VCaP (cell line): ENCODE measurements at regions not wholly inside any gene's neighbourhood (a gene's known extent, or its start where the extent isn't known, plus 50 kb on each side); places are given as distances from the start of the nearest gene placed in this dataset.

Experiments used
- H3K27ac ChIP-seq: fragments of 450-650 bp; 2 replicates; pipeline ENCODE4 v1.5.1; 2017
- TF ChIP-seq, protein P1 (sequence below): fragments of 450-650 bp; conservative IDR thresholded peaks from 2 replicates; pipeline ENCODE4 v1.5.1; 2017; ENCODE audit warnings: mild to moderate bottlenecking, moderate library complexity

DNA sequence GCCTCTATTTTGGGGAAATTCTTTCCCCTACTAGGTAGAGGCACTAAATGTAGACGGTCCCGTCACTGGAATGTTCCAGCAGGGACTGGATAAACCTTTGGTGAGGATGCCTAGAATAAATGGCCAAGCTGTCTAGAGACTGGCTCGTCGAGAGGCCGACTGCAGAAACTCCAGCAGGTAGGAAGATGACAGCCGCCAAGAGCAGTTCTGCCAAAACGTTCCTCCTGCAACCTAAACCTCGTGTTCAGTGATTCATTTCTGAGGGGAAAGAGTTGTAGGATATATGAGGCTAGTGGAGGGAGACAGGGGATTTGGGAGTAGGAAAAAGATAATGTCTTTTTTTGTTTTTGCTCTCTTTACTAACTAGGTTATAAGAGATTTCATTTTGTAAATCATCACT lies 184.7 kb upstream of the GDF10 start:
- H3K27ac ChIP-seq: no peak overlapping the region
- TF ChIP-seq, protein P1, sequence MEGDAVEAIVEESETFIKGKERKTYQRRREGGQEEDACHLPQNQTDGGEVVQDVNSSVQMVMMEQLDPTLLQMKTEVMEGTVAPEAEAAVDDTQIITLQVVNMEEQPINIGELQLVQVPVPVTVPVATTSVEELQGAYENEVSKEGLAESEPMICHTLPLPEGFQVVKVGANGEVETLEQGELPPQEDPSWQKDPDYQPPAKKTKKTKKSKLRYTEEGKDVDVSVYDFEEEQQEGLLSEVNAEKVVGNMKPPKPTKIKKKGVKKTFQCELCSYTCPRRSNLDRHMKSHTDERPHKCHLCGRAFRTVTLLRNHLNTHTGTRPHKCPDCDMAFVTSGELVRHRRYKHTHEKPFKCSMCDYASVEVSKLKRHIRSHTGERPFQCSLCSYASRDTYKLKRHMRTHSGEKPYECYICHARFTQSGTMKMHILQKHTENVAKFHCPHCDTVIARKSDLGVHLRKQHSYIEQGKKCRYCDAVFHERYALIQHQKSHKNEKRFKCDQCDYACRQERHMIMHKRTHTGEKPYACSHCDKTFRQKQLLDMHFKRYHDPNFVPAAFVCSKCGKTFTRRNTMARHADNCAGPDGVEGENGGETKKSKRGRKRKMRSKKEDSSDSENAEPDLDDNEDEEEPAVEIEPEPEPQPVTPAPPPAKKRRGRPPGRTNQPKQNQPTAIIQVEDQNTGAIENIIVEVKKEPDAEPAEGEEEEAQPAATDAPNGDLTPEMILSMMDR: no peak

DNA sequence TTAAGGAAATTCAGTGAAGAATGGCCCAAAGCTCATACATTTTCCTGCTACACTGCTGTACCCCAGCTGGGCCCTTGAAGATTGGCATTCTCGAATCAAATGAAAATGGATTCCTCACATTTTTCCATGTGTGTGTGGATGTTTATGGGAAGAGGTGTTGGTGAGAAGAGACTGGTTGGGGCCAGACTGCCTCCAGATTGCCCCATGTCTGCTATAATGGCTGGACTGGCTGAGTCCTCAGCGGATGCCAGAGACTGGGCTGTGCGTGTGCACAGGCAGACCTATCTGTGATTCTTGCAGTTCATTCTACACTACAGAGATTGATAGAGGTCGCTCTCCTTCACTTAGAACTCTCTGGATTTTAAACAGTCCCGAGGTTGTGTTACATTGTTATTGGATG lies 183.6 kb upstream of the GDF10 start:
- no peak overlapping the region for H3K27ac ChIP-seq
- TF ChIP-seq, protein P1: no peak

DNA sequence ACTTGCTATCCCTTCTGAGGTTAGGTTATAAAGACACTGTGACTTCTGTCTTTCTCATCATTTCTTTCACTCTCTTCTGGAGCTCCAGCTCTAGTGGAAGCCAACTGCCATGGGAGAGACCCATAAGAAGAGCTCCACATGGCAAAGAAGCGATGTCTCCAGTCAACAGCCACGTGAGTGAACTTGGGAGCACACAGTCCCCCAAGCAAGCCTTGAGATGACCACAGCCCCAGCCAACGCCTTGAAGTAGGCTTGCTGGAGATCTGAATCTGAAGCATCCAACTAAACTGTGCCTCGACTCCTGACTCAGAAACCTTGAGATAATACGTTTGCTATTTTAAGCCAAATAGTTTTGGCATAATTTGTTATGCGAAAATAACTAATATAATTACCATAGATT lies 181.7 kb upstream of the GDF10 start:
- H3K27ac ChIP-seq: no peak overlapping the region
- TF ChIP-seq, protein P1: no peak

DNA sequence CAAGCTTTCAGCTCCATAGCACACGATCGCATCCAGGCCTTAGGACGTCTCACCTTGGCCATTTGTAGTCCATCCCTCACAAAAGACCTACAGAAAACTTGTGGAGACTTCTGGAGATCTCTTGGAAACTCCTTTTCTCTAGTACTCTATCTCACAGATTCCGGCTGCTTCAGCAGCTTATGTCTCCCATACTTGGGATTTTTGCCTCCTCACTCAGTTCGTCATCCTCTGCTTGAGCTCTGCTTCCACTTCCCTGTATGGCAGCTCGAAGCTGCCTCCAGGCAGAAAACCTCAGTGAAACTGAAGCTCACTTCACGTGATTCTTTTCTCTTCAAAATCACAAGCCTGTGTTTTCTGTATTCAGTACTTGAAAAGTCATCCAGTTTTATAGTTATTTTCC lies 178.7 kb upstream of the GDF10 start:
- no peak overlapping the region for H3K27ac ChIP-seq
- TF ChIP-seq, protein P1: no peak

DNA sequence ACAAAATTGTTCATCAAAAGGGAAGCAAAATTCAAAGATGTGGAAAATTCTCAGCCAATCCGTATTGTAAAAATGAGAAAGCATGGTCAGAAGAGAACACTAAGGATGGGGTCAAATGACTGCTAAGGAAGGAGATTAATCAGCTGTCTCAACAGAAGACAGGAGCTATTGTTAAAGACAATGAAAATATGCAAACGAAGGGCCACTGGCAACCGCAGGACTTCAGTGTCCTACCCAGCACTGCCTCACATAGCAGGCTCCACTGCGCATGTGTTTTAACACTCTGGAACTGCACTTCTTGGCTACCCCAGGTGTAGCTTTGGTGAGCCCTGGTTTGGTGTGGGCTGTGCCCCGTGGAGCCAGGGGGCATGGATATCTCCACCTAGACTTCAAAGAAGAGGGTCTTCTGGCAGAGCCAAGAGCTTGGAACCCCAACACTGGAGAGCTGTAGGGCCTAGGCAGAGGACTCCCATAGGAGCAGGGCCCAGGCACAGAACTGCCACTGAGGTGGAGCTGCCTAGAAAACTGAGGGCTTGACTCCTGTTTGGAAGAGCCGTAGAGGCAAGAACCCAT lies 176.2 kb upstream of the GDF10 start:
- H3K27ac ChIP-seq: no peak overlapping the region
- TF ChIP-seq, protein P1: no peak

DNA sequence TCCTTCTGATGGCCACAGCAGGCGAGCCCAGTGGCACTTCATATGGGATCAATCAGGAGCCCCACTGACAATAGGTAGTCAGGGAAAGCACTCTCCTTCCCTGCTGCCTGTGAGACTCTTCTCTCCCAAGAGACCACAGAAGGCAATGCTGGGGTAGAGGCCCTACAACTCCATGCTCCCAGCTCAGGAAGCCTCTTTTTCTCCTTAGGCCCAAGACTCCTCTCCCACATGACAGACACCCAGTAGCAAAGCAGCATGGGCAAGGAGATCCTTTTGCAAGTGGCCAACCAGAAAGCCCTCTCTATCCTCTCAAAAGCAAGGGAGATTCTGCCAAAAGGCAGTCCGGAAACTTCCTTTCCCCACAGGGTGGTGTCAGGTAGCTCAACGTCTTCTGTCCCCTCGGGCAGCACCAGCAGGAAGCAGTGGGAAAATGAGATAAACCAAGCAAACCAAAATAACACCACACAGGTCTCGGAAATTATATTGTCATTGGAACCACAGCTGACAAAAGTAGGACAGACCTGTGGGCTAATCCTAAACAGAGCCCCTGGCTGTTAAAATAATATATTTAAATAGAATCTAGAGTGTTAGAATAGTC lies 172.7 kb upstream of the GDF10 start:
- H3K27ac ChIP-seq: no peak overlapping the region
- TF ChIP-seq, protein P1: no peak

DNA sequence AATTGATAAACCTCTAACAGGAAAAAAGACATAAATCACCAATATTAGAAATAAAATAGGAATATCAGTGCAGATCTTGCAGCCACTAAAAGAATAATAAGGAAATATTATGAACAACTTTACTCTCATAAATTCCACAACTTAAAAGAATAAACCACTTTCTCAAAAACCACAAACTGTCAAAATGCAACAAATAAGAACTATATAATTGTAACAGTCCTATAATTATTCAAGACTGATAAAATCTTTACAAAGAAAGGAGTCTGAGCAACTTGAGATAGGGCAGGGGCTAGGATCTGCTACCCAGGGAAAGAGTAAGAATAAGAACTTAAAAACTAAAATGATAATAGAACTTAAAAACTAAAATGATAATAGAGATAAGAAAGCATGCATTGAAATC lies 169.5 kb upstream of the GDF10 start:
- TF ChIP-seq, protein P1: no peak
- no peak overlapping the region for H3K27ac ChIP-seq
